Endothelial cell of umbilical vein (primary cell): ENCODE measurements at regions not wholly inside any gene's neighbourhood (a gene's known extent, or its start where the extent isn't known, plus 50 kb on each side); places are given as distances from the start of the nearest gene placed in this dataset.

Experiments used
- BruUV-seq: library from RNA; stranded (reverse); fragments of 400-500 nt; replicated peaks from 2 replicates; lab custom pipeline; 2021; lab: Mats Ljungman, UMichigan
- CTCF ChIA-PET: fragments of 300-600, 350-600 bp; sonication (Branson Sonifier 250); formaldehyde crosslinking; loops from one replicate; lab custom pipeline; 2021; ENCODE audit warnings: antibody characterized with exemption, inconsistent platforms; lab: Charles Lee
- POLR2A ChIA-PET: fragments of 300-600, 350-600 bp; sonication (Branson Sonifier 250); formaldehyde crosslinking; loops from one replicate; lab custom pipeline; 2021; ENCODE audit warnings: antibody characterized with exemption, inconsistent platforms; lab: Charles Lee
- DNase-seq: peaks from one replicate; pipeline ENCODE4 v3.0.0-alpha.2; 2011; ENCODE audit warnings: low read depth, low spot score
- FAIRE-seq: peaks from 2 replicates; lab custom pipeline; 2011; peaks lifted over from hg19 to GRCh38; lab: Jason Lieb, UNC
- H2AFZ ChIP-seq: 2 replicates; pipeline ENCODE4 v1.6.0; 2012; ENCODE audit warnings: low read depth, low read length, control low read depth, inconsistent platforms
- H3K27ac ChIP-seq: 2 replicates; pipeline ENCODE4 v1.5.1; 2011; ENCODE audit warnings: low read depth, mild to moderate bottlenecking, control low read depth, low read length, moderate library complexity; ENCODE audit not compliant: insufficient read depth
- H3K27me3 ChIP-seq, 2 experiments: 2 replicates each; pipeline versions ENCODE4 v1.6.0 to v1.6.1; 2011; ENCODE audit warnings: low read length in 2 of 2, mixed read lengths in 1 of 2; ENCODE audit not compliant: control insufficient read depth in 2 of 2, insufficient read depth in 2 of 2
- H3K36me3 ChIP-seq, 2 experiments: 2 replicates in 1 of 2; 3 replicates in 1 of 2; pipeline ENCODE4 v1.5.1; 2011; ENCODE audit warnings: low read length in 2 of 2, mild to moderate bottlenecking in 1 of 2, moderate library complexity in 1 of 2; ENCODE audit not compliant: control insufficient read depth in 2 of 2, insufficient read depth in 2 of 2; ENCODE audit errors: extremely low read depth in 1 of 2
- H3K4me1 ChIP-seq: 3 replicates; pipeline ENCODE4 v1.5.1; 2011; ENCODE audit warnings: mild to moderate bottlenecking, low read length; ENCODE audit not compliant: control insufficient read depth, insufficient read depth; ENCODE audit errors: extremely low read depth
- H3K4me2 ChIP-seq: 2 replicates; pipeline ENCODE4 v1.6.1; 2011; ENCODE audit warnings: low read length, control low read depth, mixed read lengths; ENCODE audit not compliant: insufficient read depth
- H3K4me3 ChIP-seq, 3 experiments: fragments of 200-600 bp in 1 of 3; sonication (generic), shearing (Covaris generic) in 1 of 3; replicated peaks in 1 of 3; 2 replicates each; pipeline ENCODE4 v1.5.1; 2011 to 2016; ENCODE audit warnings: control low read depth in 3 of 3, low read length in 3 of 3, mild to moderate bottlenecking in 2 of 3, inconsistent platforms in 1 of 3, low read depth in 1 of 3, moderate library complexity in 1 of 3; ENCODE audit not compliant: insufficient read depth in 1 of 3
- H3K79me2 ChIP-seq: 2 replicates; pipeline ENCODE4 v1.6.0; 2012; ENCODE audit warnings: low read length, inconsistent platforms; ENCODE audit not compliant: control insufficient read depth, insufficient read depth
- H3K9ac ChIP-seq: replicated peaks from 2 replicates; pipeline ENCODE3; 2011; ENCODE audit warnings: low read length, control low read depth; ENCODE audit not compliant: insufficient read depth; ENCODE audit errors: extremely low read depth
- H3K9me1 ChIP-seq: replicated peaks from 3 replicates; pipeline ENCODE4 v1.6.0; 2011; ENCODE audit warnings: mild to moderate bottlenecking, low read length; ENCODE audit not compliant: control insufficient read depth, insufficient read depth; ENCODE audit errors: extremely low read depth
- H3K9me3 ChIP-seq: replicated peaks from 2 replicates; pipeline ENCODE4 v1.5.1; 2012; ENCODE audit warnings: low read length, inconsistent platforms; ENCODE audit not compliant: control insufficient read depth, insufficient read depth
- H4K20me1 ChIP-seq: replicated peaks from 2 replicates; pipeline ENCODE3; 2011; ENCODE audit warnings: mild to moderate bottlenecking, low read length; ENCODE audit not compliant: control insufficient read depth, insufficient read depth; ENCODE audit errors: extremely low read depth
- CTCF ChIP-seq, 2 donors: IDR thresholded peaks; 1 replicate in 1 of 2; 2 replicates in 1 of 2; pipeline ENCODE4 v1.5.1; 2011; ENCODE audit warnings: low read length in 2 of 2, mild to moderate bottlenecking in 2 of 2, moderate library complexity in 2 of 2, control low read depth in 1 of 2, inconsistent platforms in 1 of 2, low read depth in 1 of 2; ENCODE audit not compliant: insufficient read depth in 1 of 2; ENCODE audit errors: extremely low read depth in 1 of 2
- EZH2 ChIP-seq: IDR thresholded peaks from 2 replicates; pipeline ENCODE4 v1.6.1; 2012; ENCODE audit warnings: borderline replicate concordance, low read depth, mild to moderate bottlenecking, moderate library complexity, low read length, inconsistent platforms; ENCODE audit not compliant: severe bottlenecking
- FOS ChIP-seq: IDR thresholded peaks from 2 replicates; pipeline ENCODE4 v1.6.1; 2011; ENCODE audit warnings: mild to moderate bottlenecking, low read length, moderate library complexity, borderline replicate concordance; ENCODE audit not compliant: insufficient read depth
- GATA2 ChIP-seq: IDR thresholded peaks from 2 replicates; pipeline ENCODE4 v1.7.0; 2011; ENCODE audit warnings: low read depth, mild to moderate bottlenecking, moderate library complexity, mixed read lengths, low read length; ENCODE audit not compliant: insufficient read length, insufficient read depth
- JUN ChIP-seq: IDR thresholded peaks from 2 replicates; pipeline ENCODE4 v1.6.1; 2011; ENCODE audit warnings: borderline replicate concordance, low read depth; ENCODE audit not compliant: insufficient read length, insufficient read depth
- MAX ChIP-seq: IDR thresholded peaks from 2 replicates; pipeline ENCODE4 v1.6.1; 2011; ENCODE audit not compliant: insufficient read depth, insufficient read length
- MYC ChIP-seq: IDR thresholded peaks from one replicate; pipeline ENCODE4 v1.6.1; 2011; ENCODE audit warnings: mild to moderate bottlenecking, low read depth, low read length
- POLR2A ChIP-seq: IDR thresholded peaks from 2 replicates; pipeline ENCODE4 v1.6.1; 2012; ENCODE audit warnings: low read depth, mild to moderate bottlenecking, control low read depth, low read length
- POLR2AphosphoS5 ChIP-seq: IDR thresholded peaks from 2 replicates; pipeline ENCODE4 v1.6.1; 2012; ENCODE audit warnings: low read depth, mild to moderate bottlenecking, control low read depth, low read length, moderate library complexity; ENCODE audit not compliant: insufficient read depth
- dilution Hi-C: fragments of 300-500 bp; cut with MboI; formaldehyde crosslinking; loops from one replicate; pipeline ENCODE4 v1.15.0; 2019; ENCODE audit warnings: low sequenced_read_pairs; ENCODE audit not compliant: extremely low pct_ligation_motif_present
- intact Hi-C: fragments of 100-400 bp; cut with micrococcal nuclease; formaldehyde crosslinking; loops from one replicate; pipeline ENCODE4 v1.10.0; 2022

DNA sequence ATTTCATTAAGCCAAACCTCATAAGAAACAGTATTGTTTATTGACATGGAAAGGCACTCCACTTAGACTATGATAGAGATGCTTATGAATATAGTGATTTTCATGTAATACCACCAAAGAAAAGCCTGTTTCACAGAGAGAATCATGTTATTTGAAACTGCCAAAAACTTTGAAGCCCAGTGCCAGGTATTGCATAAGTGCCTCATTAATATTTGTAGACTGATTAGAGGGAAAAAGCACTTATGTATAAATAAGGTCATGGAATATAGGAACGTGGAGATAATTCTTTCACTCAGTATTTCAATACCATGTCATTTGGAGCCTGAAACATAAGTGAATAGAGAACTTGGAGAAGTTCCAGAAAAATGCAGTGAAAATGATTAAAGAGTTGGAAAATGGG is 162.6 kb upstream of the CRIM1 start:
- intact Hi-C loops (no loop called here), dilution Hi-C loops (no loop called here)
- no peak for DNase-seq
- H3K9me1 ChIP-seq: no peaks in the 10 kb centered on the region
- ChIA-PET POLR2A (no interaction called here), CTCF (no interaction called here)
- no peaks in the 10 kb centered on the region for H3K9me3 ChIP-seq
- no TSS peak for BruUV-seq
- H4K20me1 ChIP-seq: no peaks in the 10 kb centered on the region
- H3K9ac ChIP-seq: no peak overlapping the region
- H3K4me1 ChIP-seq: no peaks in the 10 kb centered on the region
- no peak overlapping the region for H3K27ac ChIP-seq
- H3K4me2 ChIP-seq: no peak overlapping the region
- TF ChIP-seq MYC (no peak), GATA2 (no peak), MAX (no peak), EZH2 (no peak), FOS (no peak), POLR2A (no peak), JUN (no peak), POLR2AphosphoS5 (no peak), CTCF (IDR thresholded peaks at IDR 0.05; ENCODE audit: extremely low read depth in 1 of 2, insufficient read depth in 1 of 2, low read depth in 1 of 2, low read length in 2 of 2) (no peak)
- H3K36me3 ChIP-seq: no peaks in the 10 kb centered on the region
- no peaks in the 10 kb centered on the region for H3K79me2 ChIP-seq
- no peak for FAIRE-seq
- H2AFZ ChIP-seq: no peak overlapping the region
- H3K4me3 ChIP-seq: no peak overlapping the region
- no peaks in the 10 kb centered on the region for H3K27me3 ChIP-seq
